HS-27A (cell line): ENCODE measurements at regions not wholly inside any gene's neighbourhood (a gene's known extent, or its start where the extent isn't known, plus 50 kb on each side); places are given as distances from the start of the nearest gene placed in this dataset.

Experiments used
- DNase-seq: peaks from one replicate; pipeline ENCODE4 v3.0.0-alpha.2; 2012; ENCODE audit warnings: low read depth, missing footprints

- DNase-seq, result no peak
These were observed 467.6 kb downstream of the PRKD1 start for GRCh38 chr14:29459969-29460560.

DNA sequence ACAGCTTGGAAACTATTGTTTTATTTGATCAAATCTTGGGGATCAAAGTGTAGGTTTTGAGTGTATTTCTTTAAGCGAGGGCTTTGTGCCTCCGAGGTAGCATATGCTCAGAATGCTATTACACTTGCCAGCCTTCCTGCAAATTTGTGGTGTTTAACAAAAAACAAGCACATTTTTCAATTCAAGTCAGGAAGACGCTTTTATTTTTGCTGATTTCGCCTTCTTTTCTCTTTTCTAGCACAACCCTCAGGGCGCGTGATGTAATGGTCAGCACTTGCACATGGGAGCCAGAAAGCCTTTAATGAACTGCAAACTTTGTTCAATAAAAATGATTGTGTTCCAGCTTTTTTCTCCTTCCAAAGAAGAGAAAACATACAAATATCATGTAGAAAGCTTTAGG is 466.5 kb downstream of the PRKD1 start:
- no peak for DNase-seq

DNA sequence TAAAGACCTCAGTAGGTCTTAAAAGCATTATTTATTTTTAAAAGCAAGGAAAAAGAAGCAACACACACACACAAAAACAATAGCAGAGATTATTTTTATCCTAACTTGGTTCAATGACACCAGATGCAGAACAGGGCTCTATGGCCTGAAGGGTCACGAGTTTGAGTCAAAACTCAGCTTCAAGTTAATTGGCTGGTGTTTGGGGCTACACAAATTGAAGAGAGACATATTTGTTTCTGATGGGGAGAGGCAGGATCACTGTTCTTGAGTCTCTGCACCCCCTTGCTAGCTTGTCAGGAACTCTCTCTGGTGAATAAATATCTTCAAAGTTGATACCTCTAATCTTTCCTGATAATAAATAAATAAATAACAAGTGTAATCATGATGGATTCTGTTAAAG is 466.1 kb downstream of the PRKD1 start:
- no peak for DNase-seq

- no peak for DNase-seq
These were observed 465.3 kb downstream of the PRKD1 start for GRCh38 chr14:29462321-29462720.

GRCh38 chr14:29462772-29463171 is 464.9 kb downstream of the PRKD1 start:
- DNase-seq, result no peak

GRCh38 chr14:29463727-29464395 is 463.8 kb downstream of the PRKD1 start:
- DNase-seq, result no peak

GRCh38 chr14:29465095-29465494 is 462.6 kb downstream of the PRKD1 start:
- no peak for DNase-seq

DNA sequence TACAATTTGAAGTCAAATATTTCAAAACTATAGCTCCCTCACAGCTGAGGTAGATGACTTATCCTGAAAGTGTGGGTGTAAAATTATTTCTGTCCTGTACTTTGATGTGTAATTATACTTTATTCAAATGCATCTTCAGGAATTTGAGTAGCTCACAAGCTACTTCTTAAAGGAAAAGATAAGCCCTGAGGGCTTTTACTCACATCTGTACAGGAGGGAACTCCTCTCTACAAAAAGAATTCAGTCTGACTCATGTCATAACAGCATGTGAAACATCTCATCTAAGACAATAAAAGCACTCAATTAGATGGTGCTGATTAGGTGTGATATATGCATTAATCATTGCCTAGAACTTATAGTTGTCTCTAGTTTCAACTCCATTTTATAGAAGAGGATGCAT is 452.0 kb downstream of the PRKD1 start:
- DNase-seq, result no peak

GRCh38 chr14:29486132-29486531 is 441.5 kb downstream of the PRKD1 start:
- DNase-seq, result no peak

- DNase-seq, result no peak
These were observed 437.7 kb downstream of the PRKD1 start for GRCh38 chr14:29489911-29490425.

- DNase-seq, result no peak
These were observed 433.8 kb downstream of the PRKD1 start for GRCh38 chr14:29493849-29494248.

- DNase-seq, result no peak
These were observed 433.3 kb downstream of the PRKD1 start for GRCh38 chr14:29494312-29494711.

DNA sequence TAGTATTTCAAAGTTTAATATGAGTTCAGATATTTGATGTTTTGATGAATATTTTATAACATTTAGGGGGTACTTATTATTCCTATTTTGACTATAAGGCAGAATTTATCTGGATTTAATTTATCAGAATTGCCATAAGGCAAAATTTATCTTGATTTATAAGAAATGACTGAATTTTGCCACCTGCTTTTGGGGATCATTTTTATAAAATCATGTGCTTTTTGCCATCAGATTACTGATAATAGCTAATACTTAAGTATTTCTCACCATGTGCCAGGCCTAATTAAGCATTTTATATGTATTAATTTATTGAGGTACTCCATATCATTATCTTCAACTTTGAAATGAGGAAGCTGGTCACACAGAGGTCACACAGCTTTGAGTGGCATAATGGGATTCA is 423.7 kb downstream of the PRKD1 start:
- no peak for DNase-seq

- no peak for DNase-seq
These were observed 409.3 kb downstream of the PRKD1 start for GRCh38 chr14:29518335-29518734.

GRCh38 chr14:29521526-29522137 is 406.0 kb downstream of the PRKD1 start:
- peak; percentile 29 for DNase-seq
